Inflammatory macrophage treated with lipopolysaccharide for 1 hour (primary cell): ENCODE measurements at regions not wholly inside any gene's neighbourhood (a gene's known extent, or its start where the extent isn't known, plus 50 kb on each side); places are given as distances from the start of the nearest gene placed in this dataset.
"Not testable (repeated sequence)": the region's sequence is repeated elsewhere in the genome, so short reads cannot be mapped to it uniquely, and the experiment has no call there.

Source experiments
- DNase-seq, 2 donors: peaks; one replicate each; pipeline ENCODE4 v3.0.0-alpha.2; 2020 to 2022

DNA sequence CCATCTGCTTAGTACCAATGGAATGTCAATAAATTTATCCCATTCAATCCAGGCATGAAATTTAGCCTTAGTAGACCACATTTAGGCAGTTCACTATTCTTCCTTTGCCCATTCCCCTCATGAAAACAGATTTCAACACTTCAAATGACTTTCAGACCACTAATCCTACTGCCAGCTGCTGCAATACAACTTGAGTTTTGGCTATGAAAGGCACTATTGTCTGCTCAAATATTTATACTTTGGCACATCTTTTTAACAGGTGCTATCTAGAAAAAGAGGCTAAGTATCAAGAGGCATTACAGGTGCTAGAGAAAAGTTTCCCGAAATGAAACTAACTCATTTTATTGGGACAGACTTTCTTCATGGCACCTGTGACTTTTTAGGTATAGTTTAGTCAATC lies 499.8 kb downstream of the C12orf50 start:
- no peak for DNase-seq

DNA sequence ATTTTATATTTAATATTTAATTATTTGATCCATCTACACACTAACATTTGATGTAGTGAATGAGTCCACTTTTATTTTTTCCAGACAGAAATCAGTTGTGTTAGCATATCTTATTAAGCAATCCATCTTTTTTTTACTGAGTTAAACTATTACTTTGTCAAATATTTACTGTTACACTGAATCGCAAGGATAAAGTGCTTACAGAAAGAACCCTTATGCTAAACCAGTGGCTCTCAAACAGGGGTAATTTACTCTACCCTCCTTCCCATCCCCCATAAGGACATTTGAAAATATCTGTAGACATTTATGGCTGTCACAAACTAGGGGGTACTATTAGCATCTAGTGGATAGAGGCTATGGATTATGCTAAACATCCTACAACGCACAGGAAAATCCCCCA lies 508.2 kb downstream of the C12orf50 start:
- DNase-seq = no peak

DNA sequence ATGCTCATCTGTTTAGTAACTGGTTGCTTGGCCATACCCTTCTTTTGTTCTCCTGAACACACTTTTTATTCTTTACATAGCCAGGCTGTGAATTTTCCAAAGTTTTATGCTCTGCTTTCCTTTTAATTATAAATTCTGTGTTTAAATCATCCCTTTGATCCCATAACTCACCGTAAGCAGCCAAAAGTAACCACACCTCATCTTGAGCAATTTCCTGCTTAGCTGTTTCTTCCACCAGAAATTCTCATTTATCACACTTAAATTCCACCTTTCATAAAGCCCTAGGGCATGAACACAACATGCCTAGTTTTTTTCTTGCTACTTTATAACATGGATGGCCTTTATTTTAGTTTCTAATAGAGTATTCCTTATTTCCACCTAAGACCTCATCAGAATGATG lies 510.7 kb downstream of the C12orf50 start:
- DNase-seq = no peak

DNA sequence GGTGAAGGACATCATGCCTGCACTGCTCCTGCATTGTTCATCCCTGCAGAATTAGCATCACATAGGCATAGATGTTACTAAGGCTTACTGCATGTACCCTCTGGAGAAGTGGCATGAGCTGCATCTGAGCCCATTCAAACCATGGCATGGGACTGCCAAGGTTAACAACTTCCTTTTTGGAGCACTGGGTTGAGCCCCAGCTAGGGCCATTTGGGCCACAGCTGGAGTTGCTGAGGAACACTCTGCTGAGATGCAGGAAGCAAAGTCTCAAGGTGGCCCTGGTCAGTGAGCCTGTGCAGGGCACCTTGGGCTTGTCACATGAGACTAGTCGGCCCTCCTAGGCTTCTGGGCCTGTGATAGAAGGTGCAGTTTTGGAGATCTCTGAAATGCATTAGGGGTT lies 511.2 kb downstream of the C12orf50 start:
- DNase-seq = no peak

DNA sequence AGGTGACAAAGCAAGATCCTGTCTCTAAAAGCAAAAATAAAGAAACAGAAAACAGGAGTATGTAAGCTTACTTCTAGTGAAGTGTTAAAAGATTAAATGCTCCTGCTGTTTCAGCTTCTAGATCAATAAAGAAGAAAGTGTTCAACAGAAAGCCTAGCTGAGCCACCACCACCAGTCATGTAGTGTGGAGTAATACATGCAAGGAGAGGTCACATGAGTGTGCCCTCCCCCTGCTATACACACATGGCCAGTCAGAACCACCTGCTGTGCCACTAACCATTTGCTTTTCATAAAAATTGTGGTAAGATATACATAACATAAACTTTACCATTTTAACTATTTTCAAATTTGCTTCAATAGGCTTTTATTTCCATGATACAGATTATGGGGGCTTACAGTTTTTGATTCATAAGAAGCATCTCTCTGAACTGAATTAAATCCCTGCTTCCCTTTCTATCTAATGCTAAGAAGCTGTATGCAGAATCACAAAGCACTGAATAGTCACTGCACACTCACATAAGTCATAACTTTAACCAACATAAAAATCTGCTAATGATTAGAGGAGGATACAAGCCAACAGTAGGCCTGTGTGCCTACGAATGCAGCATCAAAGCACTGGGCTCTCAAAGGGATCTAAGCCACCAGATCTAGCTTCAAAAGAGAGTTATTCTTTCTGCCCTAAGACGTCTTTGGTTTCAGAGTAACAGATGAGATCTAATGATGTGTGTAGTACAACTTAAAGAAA lies 515.5 kb downstream of the C12orf50 start:
- no peak for DNase-seq

DNA sequence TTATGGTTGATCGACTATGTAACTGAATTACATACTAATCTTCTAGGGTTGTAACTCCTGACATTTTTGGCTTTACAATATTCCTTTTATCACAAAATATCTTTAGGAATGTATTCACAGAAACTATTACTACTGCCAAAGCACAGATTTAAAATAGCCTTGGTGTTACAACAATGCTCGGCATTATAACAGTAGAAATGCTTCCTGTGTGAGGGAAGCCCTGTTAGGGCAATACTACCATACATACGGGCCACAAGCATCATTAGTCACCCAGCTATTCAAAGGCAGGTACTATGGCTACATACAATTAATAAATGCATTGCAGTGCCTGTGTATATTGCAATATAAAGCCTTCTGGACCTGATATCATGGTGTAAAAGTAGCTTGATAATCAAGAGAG lies 517.8 kb downstream of the C12orf50 start:
- no peak for DNase-seq

DNA sequence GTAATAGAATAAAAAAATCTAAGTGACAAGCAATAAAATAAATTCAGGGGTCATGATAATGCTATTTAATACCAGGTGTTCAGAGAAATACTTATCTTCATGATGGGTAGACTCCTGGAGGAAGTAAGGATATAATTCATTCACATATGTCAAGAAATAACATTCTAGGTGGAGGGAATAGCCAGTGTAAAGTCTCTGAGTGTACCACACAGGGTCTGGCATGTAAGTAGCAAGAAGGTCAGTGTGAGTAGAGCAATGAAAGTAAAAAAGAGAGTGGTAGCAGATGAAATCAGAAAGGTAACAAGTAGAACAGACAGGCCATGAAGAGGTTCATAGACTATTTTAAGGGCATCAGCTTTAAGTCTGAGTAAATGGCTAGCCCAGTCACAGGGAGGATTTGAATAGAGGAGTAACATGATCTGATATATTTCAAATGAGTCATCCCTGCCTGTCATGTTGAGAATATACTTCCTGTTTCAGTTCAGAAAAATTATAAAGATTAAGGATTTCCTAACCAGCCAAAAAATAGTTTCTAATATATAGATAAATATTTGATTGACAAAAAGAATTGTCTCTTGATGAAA lies 519.9 kb downstream of the C12orf50 start:
- no peak for DNase-seq

DNA sequence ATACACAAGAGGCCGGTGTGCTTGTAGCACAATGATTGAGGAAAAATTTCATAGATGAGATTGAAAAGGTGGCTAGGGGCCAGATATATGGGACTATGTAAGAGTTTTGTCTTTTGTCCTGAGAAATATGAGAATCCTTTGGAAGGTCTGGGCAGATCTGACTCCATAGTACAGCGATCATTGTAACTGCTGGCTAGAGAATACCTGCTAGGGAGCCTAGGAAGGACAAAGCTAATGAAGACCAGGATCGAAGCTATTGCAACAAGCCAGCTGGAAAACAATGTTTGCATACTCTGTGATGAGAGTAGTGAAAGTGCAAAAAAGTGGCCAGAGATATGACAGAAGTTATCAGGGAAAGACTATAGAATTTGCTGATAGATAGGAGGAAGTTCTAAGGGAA lies 537.6 kb downstream of the C12orf50 start:
- DNase-seq = no peak

DNA sequence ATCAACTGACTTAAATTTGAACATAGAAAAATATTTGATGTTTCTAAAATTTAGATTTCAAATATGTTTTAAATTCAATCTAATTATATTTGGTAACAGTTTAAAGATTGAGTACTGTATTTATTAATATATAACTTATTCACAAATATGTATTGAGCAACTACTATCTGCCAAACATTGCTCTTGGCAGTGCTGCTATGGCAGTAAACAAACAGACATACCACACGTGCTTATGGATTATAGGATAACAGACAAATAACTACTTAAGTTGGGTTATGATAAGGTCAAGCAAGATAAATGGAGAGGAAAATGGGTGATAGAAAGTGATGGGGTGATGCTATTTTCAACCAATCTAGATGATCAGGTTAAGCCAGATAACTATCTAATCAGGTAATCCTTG lies 538.1 kb downstream of the C12orf50 start:
- no peak for DNase-seq

DNA sequence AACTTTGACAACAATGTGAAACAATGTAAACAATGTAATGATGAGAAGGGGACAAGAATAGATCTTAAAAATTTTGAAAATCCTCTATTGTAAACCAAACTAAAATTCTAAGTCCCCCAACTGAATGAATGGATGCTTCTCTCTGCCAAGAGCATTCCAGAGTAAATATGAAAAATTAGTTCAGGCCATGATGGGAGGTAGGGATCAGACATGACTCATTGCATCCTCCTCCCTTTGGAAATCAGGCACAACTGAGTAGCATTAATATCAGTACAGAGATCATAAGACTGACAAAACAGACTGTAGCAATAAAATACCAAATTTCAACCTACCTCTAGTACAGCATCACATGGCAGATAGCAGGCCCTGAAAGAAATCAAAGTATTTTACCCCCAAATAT lies 559.9 kb downstream of the C12orf50 start:
- no peak for DNase-seq

DNA sequence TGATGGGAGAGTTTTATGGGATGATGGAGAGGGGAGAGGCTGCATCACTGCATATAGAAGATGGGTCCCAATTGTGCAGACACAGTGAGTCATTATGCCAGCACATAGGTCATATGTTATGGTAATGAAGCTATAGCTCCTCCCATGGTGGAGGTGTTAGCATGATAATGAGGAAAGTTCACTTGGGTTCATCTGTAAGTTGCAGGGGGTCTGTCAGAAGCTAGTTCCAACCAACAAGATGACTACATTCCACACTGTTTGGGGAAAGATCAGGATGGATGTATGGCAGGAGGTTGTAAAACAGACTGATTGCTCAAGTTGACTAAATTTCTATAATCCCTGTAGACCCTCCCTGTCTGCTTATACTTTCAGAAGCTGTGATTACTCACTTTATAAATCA lies 561.3 kb downstream of the C12orf50 start:
- DNase-seq = no peak

DNA sequence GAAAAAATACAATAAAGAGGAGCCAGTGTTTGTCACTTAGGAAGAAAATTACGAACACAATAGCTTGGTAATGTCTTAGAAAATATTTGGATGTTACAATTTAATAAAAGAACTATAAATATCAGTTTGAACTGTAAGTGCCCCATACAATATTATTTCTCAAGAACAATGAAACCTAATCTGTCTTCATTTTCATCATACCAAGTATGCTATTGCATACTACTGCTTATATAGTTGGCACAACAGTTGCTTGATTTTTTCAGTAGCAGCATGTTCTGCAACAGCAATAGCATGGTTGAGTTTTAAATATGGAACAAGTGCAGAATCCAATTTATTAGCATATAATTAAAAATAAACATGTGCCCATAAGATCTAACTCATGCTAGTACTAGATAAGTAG lies 564.6 kb downstream of the C12orf50 start:
- DNase-seq = no peak

DNA sequence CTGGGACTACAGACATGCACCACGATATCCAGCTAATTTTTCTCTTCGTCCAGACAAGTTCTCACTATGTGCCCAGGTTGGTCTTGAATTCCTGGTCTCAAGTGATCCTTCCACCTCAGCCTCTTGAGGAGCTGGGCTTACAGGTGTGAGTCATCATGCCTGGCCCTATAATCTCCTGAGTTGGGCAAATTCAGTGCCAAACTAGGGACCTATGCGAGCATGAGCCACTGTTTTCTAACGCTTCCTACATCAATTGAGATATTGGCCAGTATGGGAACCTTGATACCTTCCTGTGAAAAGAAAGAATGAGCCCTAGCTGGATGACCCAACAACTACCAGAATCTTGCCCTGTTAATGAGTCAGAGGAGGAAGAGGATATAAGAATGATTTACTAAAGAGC lies 585.2 kb downstream of the C12orf50 start:
- no peak for DNase-seq

DNA sequence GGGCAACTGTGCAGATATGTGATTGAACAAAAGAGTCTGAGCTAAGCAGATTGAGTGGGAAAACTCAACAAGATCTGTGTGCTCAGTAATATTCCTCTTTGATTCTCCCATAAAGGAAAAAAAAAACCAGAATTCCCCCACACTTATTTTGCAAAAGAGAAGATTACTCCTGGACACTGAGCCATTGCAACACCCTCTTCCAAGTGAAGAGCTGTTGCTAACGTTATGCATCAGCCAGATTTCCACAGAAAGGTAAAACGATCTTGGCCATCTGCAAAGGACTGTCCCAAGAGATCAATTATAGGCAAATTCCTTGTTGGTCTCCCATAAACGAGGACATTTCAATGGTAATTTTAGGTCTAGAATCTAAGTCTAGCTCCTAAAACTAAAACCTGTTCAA lies 587.7 kb downstream of the C12orf50 start:
- no peak for DNase-seq

DNA sequence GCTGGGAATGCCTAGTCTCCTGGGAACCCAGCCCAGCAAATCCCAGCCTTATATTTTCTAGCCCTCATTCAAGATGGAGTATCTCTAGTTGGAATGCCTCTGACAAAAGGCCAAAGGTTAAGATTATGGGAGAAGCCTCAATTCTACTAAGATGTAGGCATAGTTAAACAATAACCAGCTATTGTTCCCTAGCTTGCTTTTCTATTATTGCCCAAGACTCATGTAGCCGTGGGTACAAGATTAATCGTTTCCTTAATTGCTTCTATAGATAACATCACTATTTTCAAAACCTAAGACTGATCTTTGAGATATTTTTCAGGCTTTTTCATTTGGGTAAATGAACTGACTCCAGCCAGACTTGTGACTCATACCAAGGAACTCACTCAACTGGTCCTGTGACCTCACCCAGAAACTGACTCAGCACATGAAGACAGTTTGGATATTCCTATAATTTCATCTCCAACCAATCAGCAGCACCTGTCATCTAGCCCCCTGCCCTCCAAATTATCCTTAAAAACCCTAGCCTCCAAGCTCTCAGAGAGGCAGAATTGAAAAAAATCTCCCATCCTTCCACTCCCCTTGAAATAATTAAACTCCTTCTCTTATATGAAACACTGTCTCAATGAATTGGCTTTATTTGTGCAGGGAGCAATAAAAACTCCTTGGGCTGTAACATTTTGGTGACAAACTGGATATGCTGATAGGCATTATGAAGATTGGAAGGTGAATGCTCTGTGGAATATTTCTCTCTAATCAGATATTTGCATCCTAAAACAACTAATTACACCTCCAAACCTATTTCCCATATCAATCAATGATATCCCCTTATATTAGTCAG lies 589.0 kb downstream of the C12orf50 start:
- DNase-seq = no peak

DNA sequence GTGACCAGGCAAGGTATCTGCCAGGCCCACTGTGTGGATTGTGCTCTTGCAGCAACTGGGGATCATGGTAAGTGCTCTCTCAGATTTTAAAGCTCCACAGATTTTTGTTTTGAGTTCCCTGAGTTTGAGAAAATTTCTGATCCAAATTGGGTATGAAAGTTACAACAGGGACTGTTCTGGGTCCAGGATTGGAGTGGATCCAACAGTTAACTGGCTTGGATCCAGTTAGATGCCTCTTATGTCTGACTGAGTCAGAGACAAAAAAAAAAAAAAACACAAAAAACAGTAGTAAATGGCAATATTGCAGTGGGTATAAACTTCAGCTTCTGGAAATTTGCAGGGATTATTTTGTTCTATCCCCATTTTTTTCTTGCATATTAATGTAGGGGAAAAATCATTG lies 598.8 kb downstream of the C12orf50 start:
- DNase-seq = no peak

DNA sequence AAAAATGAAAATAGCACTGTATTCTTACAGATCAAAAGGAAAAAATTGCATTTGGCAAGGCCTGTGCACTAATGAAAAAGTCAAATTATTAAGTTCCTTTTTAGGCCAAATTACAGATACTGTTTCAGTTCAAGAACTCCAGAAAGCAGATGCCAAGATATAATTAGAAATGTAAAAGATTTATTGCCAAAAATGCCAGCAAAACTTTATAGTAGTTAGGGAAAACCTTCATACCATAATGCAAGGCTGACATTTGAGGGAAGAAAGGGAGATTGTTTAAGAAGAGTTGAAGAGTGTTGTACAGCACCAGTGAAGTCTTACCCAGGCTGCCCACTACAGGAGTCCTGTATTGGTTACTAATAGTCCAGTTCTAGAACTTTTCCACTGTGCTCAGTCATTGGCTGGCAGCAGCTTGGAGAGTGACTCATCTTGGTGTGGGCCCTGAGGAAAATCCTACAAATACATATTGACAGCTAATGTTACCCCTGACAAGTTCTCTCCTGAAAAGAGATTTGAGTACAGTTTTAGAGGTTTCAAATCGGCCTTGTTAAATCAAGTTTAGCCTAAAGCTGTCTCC lies 600.4 kb downstream of the C12orf50 start:
- DNase-seq = no peak

DNA sequence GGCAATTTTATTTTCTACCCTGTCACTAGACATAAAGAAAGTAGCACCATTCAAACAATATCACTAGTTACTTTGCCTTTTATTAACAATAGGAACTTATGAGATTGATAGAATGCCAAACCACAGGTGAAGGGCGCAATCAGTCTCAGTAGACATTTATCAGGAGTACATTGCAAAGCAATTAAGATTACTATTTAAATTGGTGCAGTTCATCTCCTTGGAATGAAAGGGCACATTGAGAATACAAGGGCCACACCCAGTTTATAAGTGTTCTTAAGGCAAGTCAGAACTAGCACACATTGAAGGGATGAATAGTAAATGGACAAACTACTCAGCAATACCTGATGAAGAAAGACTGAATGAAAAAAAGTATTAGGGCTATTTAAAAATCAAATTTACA lies 601.4 kb downstream of the C12orf50 start:
- DNase-seq = no peak

DNA sequence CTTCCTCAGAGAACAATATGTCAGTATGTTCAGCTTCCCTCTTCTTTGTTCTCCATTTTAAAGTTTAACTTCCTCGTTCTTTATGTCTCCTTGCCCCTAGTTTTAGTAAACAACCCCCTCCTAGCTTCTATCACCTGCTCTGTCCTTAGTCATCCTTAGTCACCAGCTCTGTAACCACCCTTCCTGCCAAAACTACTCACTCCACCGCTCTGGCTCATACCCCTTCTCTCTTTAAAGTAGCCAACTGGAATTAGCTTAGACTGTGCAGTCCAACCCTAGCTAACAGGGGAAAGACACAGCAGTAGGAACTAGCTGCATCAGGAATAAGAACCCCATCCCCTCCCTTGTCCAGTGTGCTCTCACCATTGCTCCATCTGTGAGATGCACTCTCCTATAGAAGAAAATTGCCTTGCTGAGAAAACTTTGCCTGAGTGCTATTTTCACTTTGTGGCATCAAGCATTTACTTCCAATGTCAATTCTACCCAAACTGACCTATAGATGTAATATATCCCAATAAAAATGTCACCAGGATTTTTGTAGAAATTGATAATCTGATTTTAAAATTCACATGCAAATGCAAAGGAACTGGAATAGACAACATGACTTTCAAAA lies 603.2 kb downstream of the C12orf50 start:
- no peak for DNase-seq

DNA sequence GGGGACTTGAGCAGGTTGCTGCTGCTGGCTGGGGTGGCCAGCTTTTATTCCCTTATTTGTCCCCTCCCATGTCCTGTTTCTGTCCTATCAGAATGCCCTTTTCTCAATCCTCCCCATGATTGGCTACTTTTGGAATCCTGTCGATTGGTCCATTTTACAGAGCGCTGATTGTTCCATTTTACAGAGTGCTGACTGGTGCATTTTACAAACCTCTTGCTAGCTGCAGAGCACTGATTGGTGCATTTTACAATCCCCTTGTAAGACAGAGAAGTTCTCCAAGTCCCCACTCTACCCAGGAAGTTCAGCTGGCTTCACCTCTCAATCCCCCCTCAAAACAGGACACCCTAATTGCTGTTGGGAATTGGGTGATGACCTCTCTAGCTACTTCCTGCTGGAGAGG lies 608.0 kb downstream of the C12orf50 start:
- DNase-seq = not testable (repeated sequence)

DNA sequence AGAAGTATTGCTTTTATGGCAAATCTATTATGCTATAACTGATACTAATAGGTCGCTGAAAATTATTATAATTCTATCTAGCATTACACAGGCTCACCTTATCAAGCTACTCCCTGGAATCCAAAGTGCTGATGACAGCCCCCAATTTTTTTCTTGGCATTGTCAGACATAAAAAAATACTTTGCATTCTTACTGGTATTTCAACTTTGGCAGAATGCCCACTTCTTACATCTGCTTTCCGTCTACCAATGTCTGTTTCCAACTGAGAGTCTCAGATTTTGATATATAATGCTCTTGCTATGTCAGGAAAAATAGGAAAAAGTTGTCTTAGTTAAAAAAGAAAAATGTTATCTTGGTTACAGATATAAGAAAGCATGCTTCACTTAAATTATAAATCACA lies 615.4 kb downstream of the C12orf50 start:
- no peak for DNase-seq

DNA sequence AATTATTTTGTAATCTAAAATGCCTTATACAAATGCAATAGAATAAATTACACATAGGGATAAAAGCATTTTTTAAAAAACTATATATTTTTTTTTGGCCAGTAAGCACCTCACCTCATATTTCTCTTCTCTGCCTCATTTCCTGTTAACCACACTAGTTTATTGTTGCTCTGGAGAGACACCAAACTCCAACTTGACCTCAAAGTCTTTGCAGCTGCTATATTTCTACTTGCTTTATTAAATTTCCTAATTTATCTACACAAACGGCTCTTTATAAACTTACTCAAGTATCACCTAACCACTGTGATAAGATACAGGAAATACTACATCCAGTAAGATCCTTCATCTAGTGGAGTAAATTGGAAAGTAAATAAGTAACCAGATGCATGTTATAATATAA lies 622.3 kb downstream of the C12orf50 start:
- no peak for DNase-seq

DNA sequence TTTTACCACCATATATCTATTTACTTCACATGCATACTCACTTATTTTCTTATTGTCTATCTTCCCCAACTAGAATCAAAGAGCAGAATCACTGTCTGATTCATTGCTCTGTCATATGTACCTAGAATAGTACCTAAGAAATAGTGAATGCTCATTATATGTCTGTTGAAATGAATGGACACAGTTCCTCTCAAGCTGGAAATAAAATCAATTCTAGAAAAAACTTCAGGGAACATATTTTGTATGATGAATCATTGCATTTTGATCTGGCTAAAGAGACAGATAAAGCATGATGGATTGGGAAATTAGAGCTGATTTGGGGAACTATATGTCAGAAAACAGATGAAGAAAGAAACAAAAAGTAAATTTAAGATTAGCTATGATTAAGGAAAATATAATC lies 623.3 kb downstream of the C12orf50 start:
- DNase-seq = no peak
